ENCODE measurements at regions not wholly inside any gene's neighbourhood (a gene's known extent, or its start where the extent isn't known, plus 50 kb on each side); places are given as distances from the start of the nearest gene placed in this dataset.

DNA sequence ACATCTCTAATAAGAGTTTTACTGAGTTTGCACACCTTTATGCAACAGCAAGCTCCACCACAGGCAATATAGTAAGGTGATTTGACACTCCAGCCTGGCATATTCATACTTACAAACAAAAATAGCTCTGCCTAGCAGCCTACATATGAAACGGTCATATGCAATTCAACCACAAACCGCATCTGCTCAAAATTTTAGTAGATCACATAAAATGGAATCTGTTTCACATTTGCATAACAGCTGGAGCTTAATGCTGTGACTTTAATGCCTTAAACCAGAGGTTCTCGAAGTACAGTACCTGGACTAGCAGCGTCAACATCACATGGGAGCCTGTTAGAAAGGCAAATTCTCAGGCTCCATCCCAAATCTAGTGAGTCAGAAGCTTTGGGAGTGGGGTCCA is 578.4 kb downstream of the CDH11 start:
- TF ChIP-seq POLR2A (IDR thresholded peaks at IDR 0.05) (no peak), POLR2AphosphoS5 (IDR thresholded peaks at IDR 0.05) (no peak)
- TF ChIP-seq, protein P1, sequence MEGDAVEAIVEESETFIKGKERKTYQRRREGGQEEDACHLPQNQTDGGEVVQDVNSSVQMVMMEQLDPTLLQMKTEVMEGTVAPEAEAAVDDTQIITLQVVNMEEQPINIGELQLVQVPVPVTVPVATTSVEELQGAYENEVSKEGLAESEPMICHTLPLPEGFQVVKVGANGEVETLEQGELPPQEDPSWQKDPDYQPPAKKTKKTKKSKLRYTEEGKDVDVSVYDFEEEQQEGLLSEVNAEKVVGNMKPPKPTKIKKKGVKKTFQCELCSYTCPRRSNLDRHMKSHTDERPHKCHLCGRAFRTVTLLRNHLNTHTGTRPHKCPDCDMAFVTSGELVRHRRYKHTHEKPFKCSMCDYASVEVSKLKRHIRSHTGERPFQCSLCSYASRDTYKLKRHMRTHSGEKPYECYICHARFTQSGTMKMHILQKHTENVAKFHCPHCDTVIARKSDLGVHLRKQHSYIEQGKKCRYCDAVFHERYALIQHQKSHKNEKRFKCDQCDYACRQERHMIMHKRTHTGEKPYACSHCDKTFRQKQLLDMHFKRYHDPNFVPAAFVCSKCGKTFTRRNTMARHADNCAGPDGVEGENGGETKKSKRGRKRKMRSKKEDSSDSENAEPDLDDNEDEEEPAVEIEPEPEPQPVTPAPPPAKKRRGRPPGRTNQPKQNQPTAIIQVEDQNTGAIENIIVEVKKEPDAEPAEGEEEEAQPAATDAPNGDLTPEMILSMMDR (IDR thresholded peaks at IDR 0.05), result no peak

Measured in prostate gland (tissue), 2 donors.